SK-N-SH treated with all-trans-retinoic acid at 6 μM for 48 hours (cell line): ENCODE measurements at regions not wholly inside any gene's neighbourhood (a gene's known extent, or its start where the extent isn't known, plus 50 kb on each side); places are given as distances from the start of the nearest gene placed in this dataset.

Experiments
- SNAI2 ChIP-seq: fragments of 250-450 bp; sonication (Bioruptor Pico); IDR thresholded peaks from 2 replicates; pipeline ENCODE4 v1.5.0; 2020; ENCODE audit warnings: mild to moderate bottlenecking, moderate library complexity
- ZC3H10 ChIP-seq: fragments of 250-450 bp; sonication (Bioruptor Pico); IDR thresholded peaks from 2 replicates; pipeline ENCODE4 v1.5.1; 2021; ENCODE audit warnings: mild to moderate bottlenecking, moderate library complexity
- TF ChIP-seq, protein P1 (sequence below): fragments of 250-450 bp; sonication (Bioruptor Pico); IDR thresholded peaks from 2 replicates; pipeline ENCODE4 v1.8.0; 2020; ENCODE audit warnings: mild to moderate bottlenecking, moderate library complexity, borderline replicate concordance

GRCh38 chr4:187908731-187909130, 86.8 kb upstream of the ZFP42 start:
- TF ChIP-seq SNAI2 (CRISPR knock-in tag): no peak
- TF ChIP-seq, protein P1, sequence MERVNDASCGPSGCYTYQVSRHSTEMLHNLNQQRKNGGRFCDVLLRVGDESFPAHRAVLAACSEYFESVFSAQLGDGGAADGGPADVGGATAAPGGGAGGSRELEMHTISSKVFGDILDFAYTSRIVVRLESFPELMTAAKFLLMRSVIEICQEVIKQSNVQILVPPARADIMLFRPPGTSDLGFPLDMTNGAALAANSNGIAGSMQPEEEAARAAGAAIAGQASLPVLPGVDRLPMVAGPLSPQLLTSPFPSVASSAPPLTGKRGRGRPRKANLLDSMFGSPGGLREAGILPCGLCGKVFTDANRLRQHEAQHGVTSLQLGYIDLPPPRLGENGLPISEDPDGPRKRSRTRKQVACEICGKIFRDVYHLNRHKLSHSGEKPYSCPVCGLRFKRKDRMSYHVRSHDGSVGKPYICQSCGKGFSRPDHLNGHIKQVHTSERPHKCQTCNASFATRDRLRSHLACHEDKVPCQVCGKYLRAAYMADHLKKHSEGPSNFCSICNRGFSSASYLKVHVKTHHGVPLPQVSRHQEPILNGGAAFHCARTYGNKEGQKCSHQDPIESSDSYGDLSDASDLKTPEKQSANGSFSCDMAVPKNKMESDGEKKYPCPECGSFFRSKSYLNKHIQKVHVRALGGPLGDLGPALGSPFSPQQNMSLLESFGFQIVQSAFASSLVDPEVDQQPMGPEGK: no peak
- no peak for TF ChIP-seq ZC3H10
